HL-60 (cell line): ENCODE measurements at regions not wholly inside any gene's neighbourhood (a gene's known extent, or its start where the extent isn't known, plus 50 kb on each side); places are given as distances from the start of the nearest gene placed in this dataset.

ENCODE experiments used
- GABPA ChIP-seq: IDR thresholded peaks from 2 replicates; pipeline ENCODE4 v1.6.1; 2012; ENCODE audit warnings: low read depth
- POLR2AphosphoS5 ChIP-seq: IDR thresholded peaks from 2 replicates; pipeline ENCODE4 v1.6.1; 2012; ENCODE audit warnings: low read depth
- SPI1 ChIP-seq: IDR thresholded peaks from 2 replicates; pipeline ENCODE4 v1.6.1; 2012; ENCODE audit warnings: low read depth, mild to moderate bottlenecking, borderline replicate concordance
- TF ChIP-seq, protein P1 (sequence below): IDR thresholded peaks from one replicate; pipeline ENCODE4 v1.5.1; 2011; ENCODE audit warnings: low read length, control low read depth, inconsistent platforms; ENCODE audit not compliant: insufficient read depth
- TF ChIP-seq, protein P2 (sequence below): IDR thresholded peaks from 2 replicates; pipeline ENCODE4 v1.6.1; 2012; ENCODE audit warnings: low read depth; ENCODE audit not compliant: insufficient replicate concordance

DNA sequence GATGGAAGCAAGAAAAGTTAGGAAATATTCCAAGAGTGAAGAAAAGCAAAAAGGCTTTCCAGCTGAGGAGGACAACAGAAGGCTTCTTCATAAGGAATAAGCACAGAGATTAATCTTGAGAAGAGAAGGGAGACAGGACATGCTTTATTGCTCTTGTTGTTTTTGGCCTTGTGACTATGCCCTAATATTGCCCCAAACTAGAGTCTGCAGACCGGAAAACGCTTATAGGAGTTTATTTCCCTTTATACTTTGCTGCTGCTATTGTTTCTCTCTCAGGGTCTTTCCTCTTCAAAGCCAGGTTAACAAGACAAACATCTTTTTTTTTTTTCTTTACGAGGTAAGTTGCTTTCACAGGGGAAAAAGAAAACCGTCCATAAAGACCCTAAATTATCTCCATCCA, 991.4 kb downstream of the ADGRL2 start:
- TF ChIP-seq, protein P1, sequence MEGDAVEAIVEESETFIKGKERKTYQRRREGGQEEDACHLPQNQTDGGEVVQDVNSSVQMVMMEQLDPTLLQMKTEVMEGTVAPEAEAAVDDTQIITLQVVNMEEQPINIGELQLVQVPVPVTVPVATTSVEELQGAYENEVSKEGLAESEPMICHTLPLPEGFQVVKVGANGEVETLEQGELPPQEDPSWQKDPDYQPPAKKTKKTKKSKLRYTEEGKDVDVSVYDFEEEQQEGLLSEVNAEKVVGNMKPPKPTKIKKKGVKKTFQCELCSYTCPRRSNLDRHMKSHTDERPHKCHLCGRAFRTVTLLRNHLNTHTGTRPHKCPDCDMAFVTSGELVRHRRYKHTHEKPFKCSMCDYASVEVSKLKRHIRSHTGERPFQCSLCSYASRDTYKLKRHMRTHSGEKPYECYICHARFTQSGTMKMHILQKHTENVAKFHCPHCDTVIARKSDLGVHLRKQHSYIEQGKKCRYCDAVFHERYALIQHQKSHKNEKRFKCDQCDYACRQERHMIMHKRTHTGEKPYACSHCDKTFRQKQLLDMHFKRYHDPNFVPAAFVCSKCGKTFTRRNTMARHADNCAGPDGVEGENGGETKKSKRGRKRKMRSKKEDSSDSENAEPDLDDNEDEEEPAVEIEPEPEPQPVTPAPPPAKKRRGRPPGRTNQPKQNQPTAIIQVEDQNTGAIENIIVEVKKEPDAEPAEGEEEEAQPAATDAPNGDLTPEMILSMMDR: no peak
- TF ChIP-seq, protein P2, sequence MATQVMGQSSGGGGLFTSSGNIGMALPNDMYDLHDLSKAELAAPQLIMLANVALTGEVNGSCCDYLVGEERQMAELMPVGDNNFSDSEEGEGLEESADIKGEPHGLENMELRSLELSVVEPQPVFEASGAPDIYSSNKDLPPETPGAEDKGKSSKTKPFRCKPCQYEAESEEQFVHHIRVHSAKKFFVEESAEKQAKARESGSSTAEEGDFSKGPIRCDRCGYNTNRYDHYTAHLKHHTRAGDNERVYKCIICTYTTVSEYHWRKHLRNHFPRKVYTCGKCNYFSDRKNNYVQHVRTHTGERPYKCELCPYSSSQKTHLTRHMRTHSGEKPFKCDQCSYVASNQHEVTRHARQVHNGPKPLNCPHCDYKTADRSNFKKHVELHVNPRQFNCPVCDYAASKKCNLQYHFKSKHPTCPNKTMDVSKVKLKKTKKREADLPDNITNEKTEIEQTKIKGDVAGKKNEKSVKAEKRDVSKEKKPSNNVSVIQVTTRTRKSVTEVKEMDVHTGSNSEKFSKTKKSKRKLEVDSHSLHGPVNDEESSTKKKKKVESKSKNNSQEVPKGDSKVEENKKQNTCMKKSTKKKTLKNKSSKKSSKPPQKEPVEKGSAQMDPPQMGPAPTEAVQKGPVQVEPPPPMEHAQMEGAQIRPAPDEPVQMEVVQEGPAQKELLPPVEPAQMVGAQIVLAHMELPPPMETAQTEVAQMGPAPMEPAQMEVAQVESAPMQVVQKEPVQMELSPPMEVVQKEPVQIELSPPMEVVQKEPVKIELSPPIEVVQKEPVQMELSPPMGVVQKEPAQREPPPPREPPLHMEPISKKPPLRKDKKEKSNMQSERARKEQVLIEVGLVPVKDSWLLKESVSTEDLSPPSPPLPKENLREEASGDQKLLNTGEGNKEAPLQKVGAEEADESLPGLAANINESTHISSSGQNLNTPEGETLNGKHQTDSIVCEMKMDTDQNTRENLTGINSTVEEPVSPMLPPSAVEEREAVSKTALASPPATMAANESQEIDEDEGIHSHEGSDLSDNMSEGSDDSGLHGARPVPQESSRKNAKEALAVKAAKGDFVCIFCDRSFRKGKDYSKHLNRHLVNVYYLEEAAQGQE: no peak
- TF ChIP-seq POLR2AphosphoS5 (no peak), GABPA (no peak), SPI1 (no peak)
